Activated B cell treated with CpG ODN at 0.5 μM for 24 hours (primary cell): ENCODE measurements at regions not wholly inside any gene's neighbourhood (a gene's known extent, or its start where the extent isn't known, plus 50 kb on each side); places are given as distances from the start of the nearest gene placed in this dataset.

ENCODE experiments used
- ATAC-seq: fragments of 200-7000 bp; cut with Tn5 transposase; one replicate; pipeline ENCODE4 v1.10.0; 2021; ENCODE audit warnings: low read depth, mild to moderate bottlenecking, moderate library complexity
- CTCF ChIA-PET: fragments of 350-600 bp; sonication (Branson Sonifier 250); formaldehyde crosslinking; loops from one replicate; lab custom pipeline; 2021; ENCODE audit warnings: antibody characterized with exemption; lab: Charles Lee
- POLR2A ChIA-PET: fragments of 350-600 bp; sonication (Branson Sonifier 250); formaldehyde crosslinking; loops from one replicate; lab custom pipeline; 2021; ENCODE audit warnings: antibody characterized with exemption; lab: Charles Lee
- DNase-seq: peaks from one replicate; pipeline ENCODE4 v3.0.0; 2022
- H3K27ac Mint-ChIP-seq: one replicate; pipeline ENCODE4 v1.8.0; 2020; ENCODE audit warnings: mixed read lengths
- H3K27me3 Mint-ChIP-seq: one replicate; pipeline ENCODE4 v1.8.0; 2021; ENCODE audit warnings: mixed read lengths
- H3K36me3 Mint-ChIP-seq: one replicate; pipeline ENCODE4 v1.8.0; 2021; ENCODE audit warnings: low read depth, mixed read lengths
- H3K4me1 Mint-ChIP-seq: one replicate; pipeline ENCODE4 v1.8.0; 2021; ENCODE audit warnings: mixed read lengths
- H3K4me3 Mint-ChIP-seq: one replicate; pipeline ENCODE4 v1.8.0; 2020; ENCODE audit warnings: mild to moderate bottlenecking, mixed read lengths
- H3K9me3 Mint-ChIP-seq: one replicate; pipeline ENCODE4 v1.8.0; 2020; ENCODE audit warnings: mixed read lengths
- intact Hi-C: fragments of 100-400 bp; cut with micrococcal nuclease; formaldehyde crosslinking; loops from one replicate; pipeline ENCODE4 v1.15.1; 2024
- TF ChIP-seq, protein P1 (sequence below): fragments of 200-600 bp; IDR thresholded peaks from one replicate; pipeline ENCODE4 v1.8.0; 2022; ENCODE audit warnings: antibody characterized with exemption, mild to moderate bottlenecking

DNA sequence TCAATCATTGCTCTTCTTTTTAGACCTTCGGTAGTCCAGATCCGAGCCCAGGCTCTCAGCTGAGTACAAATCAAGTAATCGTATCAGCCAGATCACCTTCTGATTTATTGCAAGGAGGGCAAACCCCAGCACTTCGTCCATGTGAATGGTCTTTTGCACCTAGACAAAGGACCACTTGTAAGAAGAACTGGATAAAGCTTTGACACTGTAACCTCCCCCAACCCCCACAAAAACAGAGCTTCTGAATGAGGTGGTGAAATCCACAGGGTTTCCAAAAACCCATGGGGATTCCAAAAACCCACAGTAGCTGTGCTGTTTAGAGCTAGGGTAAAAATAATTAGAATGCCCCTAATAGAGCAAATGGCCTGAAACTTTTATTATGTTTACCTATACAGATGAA lies 148.8 kb upstream of the ODAD2 start:
- ChIA-PET CTCF (interaction anchor here (1.3 kb wide), 1 partner anchor 32 kb away, joined by 4 read pairs; no protein-coding TSS in a partner anchor), POLR2A (no interaction called here)
- no peaks in the 10 kb centered on the region for H3K4me1 Mint-ChIP-seq
- TF ChIP-seq, protein P1, sequence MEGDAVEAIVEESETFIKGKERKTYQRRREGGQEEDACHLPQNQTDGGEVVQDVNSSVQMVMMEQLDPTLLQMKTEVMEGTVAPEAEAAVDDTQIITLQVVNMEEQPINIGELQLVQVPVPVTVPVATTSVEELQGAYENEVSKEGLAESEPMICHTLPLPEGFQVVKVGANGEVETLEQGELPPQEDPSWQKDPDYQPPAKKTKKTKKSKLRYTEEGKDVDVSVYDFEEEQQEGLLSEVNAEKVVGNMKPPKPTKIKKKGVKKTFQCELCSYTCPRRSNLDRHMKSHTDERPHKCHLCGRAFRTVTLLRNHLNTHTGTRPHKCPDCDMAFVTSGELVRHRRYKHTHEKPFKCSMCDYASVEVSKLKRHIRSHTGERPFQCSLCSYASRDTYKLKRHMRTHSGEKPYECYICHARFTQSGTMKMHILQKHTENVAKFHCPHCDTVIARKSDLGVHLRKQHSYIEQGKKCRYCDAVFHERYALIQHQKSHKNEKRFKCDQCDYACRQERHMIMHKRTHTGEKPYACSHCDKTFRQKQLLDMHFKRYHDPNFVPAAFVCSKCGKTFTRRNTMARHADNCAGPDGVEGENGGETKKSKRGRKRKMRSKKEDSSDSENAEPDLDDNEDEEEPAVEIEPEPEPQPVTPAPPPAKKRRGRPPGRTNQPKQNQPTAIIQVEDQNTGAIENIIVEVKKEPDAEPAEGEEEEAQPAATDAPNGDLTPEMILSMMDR: no peak
- no peaks in the 10 kb centered on the region for H3K27me3 Mint-ChIP-seq
- ATAC-seq: no peak
- no peak for DNase-seq
- intact Hi-C loops: no loop called here
- H3K36me3 Mint-ChIP-seq: peaks cover 8% of the 10 kb centered on the region
- H3K4me3 Mint-ChIP-seq: no peak overlapping the region
- no peaks in the 10 kb centered on the region for H3K9me3 Mint-ChIP-seq
- no peak overlapping the region for H3K27ac Mint-ChIP-seq

- ATAC-seq (no peak), DNase-seq (no peak)
- Mint-ChIP-seq H3K36me3 (peaks cover 17% of the 10 kb centered on the region), H3K4me1 (no peaks in the 10 kb centered on the region), H3K27me3 (no peaks in the 10 kb centered on the region), H3K9me3 (peaks cover 23% of the 10 kb centered on the region), H3K27ac (no peak overlapping the region), H3K4me3 (no peak overlapping the region)
- intact Hi-C loops: no loop called here
- ChIA-PET POLR2A (no interaction called here), CTCF (no interaction called here)
- TF ChIP-seq, protein P1: no peak
These were observed 140.3 kb upstream of the ODAD2 start for GRCh38 chr10:28139138-28139537.

GRCh38 chr10:28137907-28138880 lies 139.3 kb upstream of the ODAD2 start:
- H3K27ac Mint-ChIP-seq: no peak overlapping the region
- TF ChIP-seq, protein P1: no peak
- ChIA-PET POLR2A (no interaction called here), CTCF (no interaction called here)
- intact Hi-C loops: no loop called here
- H3K36me3 Mint-ChIP-seq: peaks cover 17% of the 10 kb centered on the region
- no peaks in the 10 kb centered on the region for H3K27me3 Mint-ChIP-seq
- H3K9me3 Mint-ChIP-seq: peaks cover 26% of the 10 kb centered on the region
- DNase-seq (no peak), ATAC-seq (no peak)
- H3K4me1 Mint-ChIP-seq: no peaks in the 10 kb centered on the region
- no peak overlapping the region for H3K4me3 Mint-ChIP-seq

- H3K9me3 Mint-ChIP-seq: peaks cover 27% of the 10 kb centered on the region
- H3K4me1 Mint-ChIP-seq: no peaks in the 10 kb centered on the region
- no peak overlapping the region for H3K27ac Mint-ChIP-seq
- peaks cover 21% of the 10 kb centered on the region for H3K36me3 Mint-ChIP-seq
- ChIA-PET CTCF (no interaction called here), POLR2A (no interaction called here)
- no peak for DNase-seq
- TF ChIP-seq, protein P1: no peak
- no peak for ATAC-seq
- no peak overlapping the region for H3K4me3 Mint-ChIP-seq
- no peaks in the 10 kb centered on the region for H3K27me3 Mint-ChIP-seq
- intact Hi-C loops: no loop called here
These were observed 136.4 kb upstream of the ODAD2 start for GRCh38 chr10:28135258-28135657.

DNA sequence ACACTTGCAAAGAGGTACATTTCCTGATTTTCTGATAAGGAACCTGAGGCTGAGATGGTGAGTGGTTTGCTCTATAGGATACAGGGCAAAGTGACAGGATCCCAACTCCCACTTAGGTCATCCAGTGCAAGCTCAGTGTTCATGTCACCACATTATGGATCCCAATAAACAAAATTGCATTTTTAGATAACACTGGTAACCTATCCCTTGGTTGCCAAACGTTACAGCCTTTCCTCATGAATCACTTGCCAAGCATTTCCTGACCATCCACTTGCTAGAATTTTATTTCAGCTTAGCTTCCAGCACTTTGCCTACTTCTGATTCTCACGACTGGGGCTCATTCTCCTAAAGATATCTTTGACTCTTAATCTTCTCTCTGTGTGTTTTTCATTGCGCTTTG lies 131.4 kb upstream of the ODAD2 start:
- ChIA-PET POLR2A (no interaction called here), CTCF (no interaction called here)
- H3K4me1 Mint-ChIP-seq: no peaks in the 10 kb centered on the region
- H3K9me3 Mint-ChIP-seq: peaks cover 9% of the 10 kb centered on the region
- DNase-seq: no peak
- H3K4me3 Mint-ChIP-seq: no peak overlapping the region
- no peak for ATAC-seq
- peaks cover 10% of the 10 kb centered on the region for H3K36me3 Mint-ChIP-seq
- no peaks in the 10 kb centered on the region for H3K27me3 Mint-ChIP-seq
- intact Hi-C loops: no loop called here
- TF ChIP-seq, protein P1: no peak
- no peak overlapping the region for H3K27ac Mint-ChIP-seq
